OCI-LY3 (cell line): ENCODE measurements at regions not wholly inside any gene's neighbourhood (a gene's known extent, or its start where the extent isn't known, plus 50 kb on each side); places are given as distances from the start of the nearest gene placed in this dataset.

Experiments used
- CTCF ChIP-seq: fragments of 200-600, 300-600 bp; sonication (generic); IDR thresholded peaks from 2 replicates; pipeline ENCODE4 v1.5.1; 2014; ENCODE audit warnings: antibody characterized with exemption, low read length, low read depth
- EZH2phosphoT487 ChIP-seq: fragments of 200-600 bp; shearing (Covaris generic); IDR thresholded peaks from 2 replicates; pipeline ENCODE4 v1.6.1; 2018; ENCODE audit warnings: antibody characterized with exemption, mixed run types, low read depth

GRCh38 chr19:28500296-28500695 lies 712.7 kb downstream of the UQCRFS1 start:
- TF ChIP-seq EZH2phosphoT487 (no peak), CTCF (no peak)
